B cell (primary cell): ENCODE measurements at regions not wholly inside any gene's neighbourhood (a gene's known extent, or its start where the extent isn't known, plus 50 kb on each side); places are given as distances from the start of the nearest gene placed in this dataset.

Experiments
- EZH2 ChIP-seq: IDR thresholded peaks from 2 replicates; pipeline ENCODE4 v1.6.1; 2012; ENCODE audit warnings: borderline replicate concordance, low read depth, mild to moderate bottlenecking, moderate library complexity, low read length; ENCODE audit not compliant: insufficient read depth, poor library complexity, severe bottlenecking
- TF ChIP-seq, protein P1 (sequence below): fragments of 200-600 bp; IDR thresholded peaks from one replicate; pipeline ENCODE4 v1.8.0; 2022; ENCODE audit warnings: antibody characterized with exemption, mild to moderate bottlenecking

DNA sequence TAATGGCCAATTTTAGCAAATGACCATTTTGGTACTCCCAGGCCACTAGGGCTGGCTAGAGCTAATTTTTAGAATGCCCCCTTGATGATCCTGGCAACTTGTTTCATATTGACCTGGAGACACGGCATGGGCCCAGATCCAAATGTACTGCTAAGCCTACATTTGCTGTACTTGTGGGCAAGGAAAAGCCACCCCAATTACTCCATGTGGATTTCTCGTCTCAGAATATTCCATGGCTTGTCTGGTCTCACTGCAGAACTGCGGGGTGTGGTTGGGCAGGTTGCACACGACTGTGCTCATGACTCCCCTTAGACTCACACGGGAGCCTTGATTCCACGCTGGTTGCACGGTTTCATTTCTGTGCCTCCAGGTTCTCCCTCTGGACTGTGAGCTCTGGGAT, 140.9 kb downstream of the RPLP1 start:
- TF ChIP-seq, protein P1, sequence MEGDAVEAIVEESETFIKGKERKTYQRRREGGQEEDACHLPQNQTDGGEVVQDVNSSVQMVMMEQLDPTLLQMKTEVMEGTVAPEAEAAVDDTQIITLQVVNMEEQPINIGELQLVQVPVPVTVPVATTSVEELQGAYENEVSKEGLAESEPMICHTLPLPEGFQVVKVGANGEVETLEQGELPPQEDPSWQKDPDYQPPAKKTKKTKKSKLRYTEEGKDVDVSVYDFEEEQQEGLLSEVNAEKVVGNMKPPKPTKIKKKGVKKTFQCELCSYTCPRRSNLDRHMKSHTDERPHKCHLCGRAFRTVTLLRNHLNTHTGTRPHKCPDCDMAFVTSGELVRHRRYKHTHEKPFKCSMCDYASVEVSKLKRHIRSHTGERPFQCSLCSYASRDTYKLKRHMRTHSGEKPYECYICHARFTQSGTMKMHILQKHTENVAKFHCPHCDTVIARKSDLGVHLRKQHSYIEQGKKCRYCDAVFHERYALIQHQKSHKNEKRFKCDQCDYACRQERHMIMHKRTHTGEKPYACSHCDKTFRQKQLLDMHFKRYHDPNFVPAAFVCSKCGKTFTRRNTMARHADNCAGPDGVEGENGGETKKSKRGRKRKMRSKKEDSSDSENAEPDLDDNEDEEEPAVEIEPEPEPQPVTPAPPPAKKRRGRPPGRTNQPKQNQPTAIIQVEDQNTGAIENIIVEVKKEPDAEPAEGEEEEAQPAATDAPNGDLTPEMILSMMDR, result no peak
- TF ChIP-seq EZH2, result no peak
